Left renal cortex interstitium (tissue), 4 donors: ENCODE measurements at regions not wholly inside any gene's neighbourhood (a gene's known extent, or its start where the extent isn't known, plus 50 kb on each side); places are given as distances from the start of the nearest gene placed in this dataset.

Source experiments
- DNase-seq, 4 donors: peaks; one replicate each; pipeline ENCODE4 v3.0.0-alpha.2; 2013; ENCODE audit warnings: low read depth in 4 of 4, low spot score in 2 of 4, missing footprints in 1 of 4

- DNase-seq, result no peak
Measured at GRCh38 chr15:95407534-95407933, 923.0 kb upstream of the NR2F2 start.

DNA sequence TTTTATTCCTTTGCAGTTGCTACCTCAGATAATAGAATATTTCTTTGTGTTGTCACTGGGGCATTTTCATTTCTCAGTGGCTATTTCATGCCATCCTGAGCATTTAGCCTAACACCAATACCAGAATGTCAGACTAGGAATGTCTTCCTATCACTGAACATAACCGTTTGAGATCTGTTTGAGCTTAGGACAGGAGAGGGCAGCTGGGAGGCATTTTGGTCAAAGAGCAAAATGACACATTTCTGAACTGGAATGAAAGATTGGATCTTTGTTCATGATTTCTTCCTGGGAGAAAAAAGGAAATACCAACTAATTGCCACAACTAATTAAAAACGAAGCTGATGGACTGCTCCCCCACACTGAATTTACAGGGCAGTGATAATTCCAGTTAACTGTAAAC lies 921.3 kb upstream of the NR2F2 start:
- no peak for DNase-seq

GRCh38 chr15:95409626-95410310 lies 920.7 kb upstream of the NR2F2 start:
- peak in 2 of 4 donors; percentile 54 to 70 for DNase-seq

GRCh38 chr15:95410757-95411156 lies 919.7 kb upstream of the NR2F2 start:
- no peak for DNase-seq

DNA sequence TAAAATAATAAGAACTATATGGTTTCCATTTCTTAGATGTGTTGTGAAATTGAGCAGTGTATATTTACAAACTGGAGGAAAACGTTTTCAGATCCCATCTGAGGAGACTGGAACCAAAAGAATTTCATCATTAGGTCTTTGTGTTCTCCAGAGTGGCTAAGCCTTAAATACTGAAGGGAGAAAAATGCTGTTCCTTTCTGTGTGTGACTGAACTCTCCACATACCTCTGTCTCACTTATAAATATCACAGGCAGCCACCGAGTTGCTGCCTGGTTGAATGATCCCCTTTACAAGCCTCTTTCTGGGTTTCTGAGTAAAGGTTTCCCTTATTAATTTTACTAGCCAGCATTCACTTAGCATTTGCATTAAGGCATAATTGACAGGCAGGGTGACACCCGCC lies 913.9 kb upstream of the NR2F2 start:
- DNase-seq, result no peak

- DNase-seq, result no peak
Measured at GRCh38 chr15:95417761-95418160, 912.7 kb upstream of the NR2F2 start.

GRCh38 chr15:95422255-95422654 lies 908.2 kb upstream of the NR2F2 start:
- DNase-seq, result no peak

GRCh38 chr15:95425859-95426258 lies 904.6 kb upstream of the NR2F2 start:
- DNase-seq, result no peak

DNA sequence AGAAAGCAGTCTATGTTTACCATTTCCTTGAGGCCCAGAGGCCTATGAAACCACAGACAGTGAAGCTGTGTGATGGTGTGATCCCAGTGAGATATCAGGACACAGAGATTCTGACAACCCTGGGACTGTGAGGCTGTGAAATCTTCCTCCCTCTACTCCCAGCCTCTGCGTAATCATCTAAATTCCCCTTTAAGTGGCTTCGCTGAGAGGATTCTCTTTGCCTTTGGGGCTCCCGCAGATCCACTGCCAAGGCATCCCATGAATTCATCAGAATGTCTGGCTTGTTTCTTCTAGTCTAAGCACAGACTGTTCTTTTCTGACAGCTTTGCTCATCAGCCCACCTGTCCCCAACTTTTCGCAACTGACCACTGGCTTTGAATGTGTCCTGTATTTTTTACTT lies 901.2 kb upstream of the NR2F2 start:
- DNase-seq, result no peak

- no peak for DNase-seq
Measured at GRCh38 chr15:95431518-95431917, 899.0 kb upstream of the NR2F2 start.

DNA sequence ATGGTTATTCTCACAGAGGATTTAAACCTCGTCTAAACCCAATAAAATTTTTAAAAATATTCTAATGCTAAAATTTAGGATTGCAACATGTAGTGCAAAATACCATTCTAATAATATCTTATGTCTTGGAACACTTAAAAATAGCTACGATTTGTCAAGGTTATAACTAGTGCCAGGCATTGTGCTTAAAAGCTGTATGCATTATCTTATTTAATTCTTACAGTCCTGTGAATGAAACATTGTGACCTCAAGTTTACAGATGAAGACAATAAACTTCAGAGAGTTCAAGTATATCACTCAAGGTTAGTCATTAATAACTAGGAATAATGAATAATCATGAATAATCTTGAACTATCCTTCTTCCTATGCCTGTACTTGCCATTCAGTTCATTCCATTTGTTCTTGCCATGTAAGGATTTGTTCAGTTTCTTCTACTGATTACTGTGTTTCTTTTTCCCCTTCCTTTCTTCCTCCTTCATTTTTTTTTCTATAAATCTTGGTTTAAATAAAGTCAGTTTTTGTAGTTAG lies 897.6 kb upstream of the NR2F2 start:
- DNase-seq, result no peak

GRCh38 chr15:95439922-95440376 lies 890.6 kb upstream of the NR2F2 start:
- DNase-seq, result no peak

- DNase-seq, result no peak
Measured at GRCh38 chr15:95440712-95441111, 889.8 kb upstream of the NR2F2 start.

GRCh38 chr15:95442107-95442719 lies 888.3 kb upstream of the NR2F2 start:
- no peak for DNase-seq

- DNase-seq, result no peak
Measured at GRCh38 chr15:95444860-95445259, 885.6 kb upstream of the NR2F2 start.

- DNase-seq, result no peak
Measured at GRCh38 chr15:95446854-95447253, 883.6 kb upstream of the NR2F2 start.

- peak in 1 of 4 donors; percentile 73 for DNase-seq
Measured at GRCh38 chr15:95447486-95447885, 883.0 kb upstream of the NR2F2 start.

- DNase-seq, result no peak
Measured at GRCh38 chr15:95448531-95449229, 881.8 kb upstream of the NR2F2 start.

- DNase-seq, result no peak
Measured at GRCh38 chr15:95449230-95449628, 881.3 kb upstream of the NR2F2 start.

DNA sequence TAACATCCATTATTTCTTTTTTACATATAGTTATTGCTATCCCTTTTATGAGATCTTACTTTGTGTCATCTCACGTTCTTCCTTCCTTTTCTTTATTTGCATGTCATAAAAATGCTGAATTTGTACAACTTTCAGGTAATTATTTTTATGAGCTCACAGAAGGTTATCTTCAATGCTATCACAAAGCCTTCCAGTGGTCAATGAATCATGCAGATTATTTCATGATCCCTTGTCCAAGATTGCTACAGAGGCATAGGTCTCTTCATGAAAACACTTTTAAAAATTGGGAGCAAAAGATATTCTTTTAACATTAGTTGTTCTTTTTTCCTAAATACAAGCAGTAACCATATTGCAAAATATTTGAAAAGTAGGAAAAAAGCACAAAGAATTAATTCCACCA lies 880.1 kb upstream of the NR2F2 start:
- no peak for DNase-seq

DNA sequence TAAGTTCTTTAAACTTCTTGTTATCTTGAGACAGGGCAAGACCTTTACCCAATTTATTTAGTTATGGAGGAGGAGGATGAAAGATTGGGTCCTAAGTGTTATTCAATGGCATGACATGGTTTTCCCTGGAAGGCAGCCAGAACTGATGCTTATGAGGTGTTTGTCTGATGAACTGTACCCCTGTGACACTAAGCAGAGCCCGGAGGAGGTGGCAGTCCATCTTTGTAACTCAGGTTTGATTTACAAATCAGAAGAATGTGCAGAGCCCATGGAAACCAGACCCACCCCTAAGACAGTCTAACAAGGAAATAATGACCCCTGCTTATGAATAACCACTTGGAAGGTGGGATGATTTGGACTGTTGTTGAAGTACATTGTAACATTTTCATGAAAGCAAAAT lies 878.6 kb upstream of the NR2F2 start:
- no peak for DNase-seq
